ENCODE measurements at regions not wholly inside any gene's neighbourhood (a gene's known extent, or its start where the extent isn't known, plus 50 kb on each side); places are given as distances from the start of the nearest gene placed in this dataset.
"Not testable (repeated sequence)": the region's sequence is repeated elsewhere in the genome, so short reads cannot be mapped to it uniquely, and the experiment has no call there.

- Histone ChIP-seq H3K4me1 (ENCODE audit: control insufficient read depth, insufficient read depth, low read length) (no peaks in the 10 kb centered on the region), H3K4me2 (ENCODE audit: low read length) (no peak overlapping the region), H3K9ac (ENCODE audit: low read depth, low read length) (no peak overlapping the region), H3K9me3 (replicated peaks; ENCODE audit: low read length) (no peaks in the 10 kb centered on the region), H3K4me3 (ENCODE audit: low read length) (no peak overlapping the region), H3K27me3 (ENCODE audit: control insufficient read depth, insufficient read depth, low read length) (no peaks in the 10 kb centered on the region), H3K36me3 (ENCODE audit: insufficient read depth, low read length) (no peaks in the 10 kb centered on the region)
Observed at GRCh38 chr3:20563251-20563650, 377.2 kb upstream of the SGO1 start.

- no peak overlapping the region for H3K9ac ChIP-seq (ENCODE audit: low read depth, low read length)
- H3K4me1 ChIP-seq (ENCODE audit: control insufficient read depth, insufficient read depth, low read length) = no peaks in the 10 kb centered on the region
- H3K27me3 ChIP-seq (ENCODE audit: control insufficient read depth, insufficient read depth, low read length) = no peaks in the 10 kb centered on the region
- H3K9me3 ChIP-seq (replicated peaks; ENCODE audit: low read length) = no peaks in the 10 kb centered on the region
- H3K4me3 ChIP-seq (ENCODE audit: low read length) = no peak overlapping the region
- H3K4me2 ChIP-seq (ENCODE audit: low read length) = no peak overlapping the region
- H3K36me3 ChIP-seq (ENCODE audit: insufficient read depth, low read length) = no peaks in the 10 kb centered on the region
Observed at GRCh38 chr3:20561166-20561565, 375.2 kb upstream of the SGO1 start.

DNA sequence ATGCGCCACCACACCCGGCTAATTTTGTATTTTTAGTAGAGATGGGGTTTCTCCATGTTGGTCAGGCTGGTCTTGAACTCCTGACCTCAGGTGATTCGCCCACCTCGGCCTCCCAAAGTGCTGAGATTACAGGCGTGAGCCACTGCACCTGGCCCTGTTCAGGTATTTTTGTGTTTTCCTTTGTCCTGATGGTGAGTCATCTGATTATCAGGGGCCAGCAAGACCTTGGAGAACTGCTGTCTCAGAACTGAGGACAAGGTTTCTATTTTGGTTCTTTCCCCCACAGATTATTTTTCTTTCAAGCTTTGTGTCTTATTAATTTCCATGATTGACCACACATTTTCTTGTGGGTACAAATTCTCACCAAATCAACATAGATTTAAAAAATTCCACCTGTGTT, 374.4 kb upstream of the SGO1 start:
- not testable (repeated sequence) for H3K4me1 ChIP-seq (ENCODE audit: control insufficient read depth, insufficient read depth, low read length); H3K36me3 ChIP-seq (ENCODE audit: insufficient read depth, low read length); H3K9me3 ChIP-seq (replicated peaks; ENCODE audit: low read length); H3K4me3 ChIP-seq (ENCODE audit: low read length); H3K27me3 ChIP-seq (ENCODE audit: control insufficient read depth, insufficient read depth, low read length); H3K9ac ChIP-seq (ENCODE audit: low read depth, low read length); H3K4me2 ChIP-seq (ENCODE audit: low read length)

DNA sequence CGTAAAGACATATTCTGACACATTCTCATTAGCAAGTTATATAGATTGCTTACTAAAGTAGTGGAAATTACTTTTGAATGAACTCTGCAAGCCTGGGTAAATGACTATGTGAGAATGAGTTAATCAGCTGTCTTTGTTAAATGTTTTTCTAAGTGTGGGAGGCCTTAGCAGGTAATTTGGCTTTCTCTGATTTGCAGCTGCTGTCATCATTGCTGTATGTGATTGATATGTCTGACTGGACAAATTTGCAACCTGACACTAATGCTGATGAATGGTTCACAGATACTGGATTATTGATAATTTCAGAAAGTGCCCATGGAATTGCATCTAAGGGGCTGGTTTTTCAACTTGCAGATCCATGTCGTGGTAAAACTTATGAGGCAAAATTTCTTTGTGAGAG, 372.2 kb upstream of the SGO1 start:
- Histone ChIP-seq H3K4me1 (ENCODE audit: control insufficient read depth, insufficient read depth, low read length) (no peaks in the 10 kb centered on the region), H3K4me3 (ENCODE audit: low read length) (no peak overlapping the region), H3K4me2 (ENCODE audit: low read length) (no peak overlapping the region), H3K36me3 (ENCODE audit: insufficient read depth, low read length) (no peaks in the 10 kb centered on the region), H3K9me3 (replicated peaks; ENCODE audit: low read length) (no peaks in the 10 kb centered on the region), H3K27me3 (ENCODE audit: control insufficient read depth, insufficient read depth, low read length) (no peaks in the 10 kb centered on the region), H3K9ac (ENCODE audit: low read depth, low read length) (no peak overlapping the region)

DNA sequence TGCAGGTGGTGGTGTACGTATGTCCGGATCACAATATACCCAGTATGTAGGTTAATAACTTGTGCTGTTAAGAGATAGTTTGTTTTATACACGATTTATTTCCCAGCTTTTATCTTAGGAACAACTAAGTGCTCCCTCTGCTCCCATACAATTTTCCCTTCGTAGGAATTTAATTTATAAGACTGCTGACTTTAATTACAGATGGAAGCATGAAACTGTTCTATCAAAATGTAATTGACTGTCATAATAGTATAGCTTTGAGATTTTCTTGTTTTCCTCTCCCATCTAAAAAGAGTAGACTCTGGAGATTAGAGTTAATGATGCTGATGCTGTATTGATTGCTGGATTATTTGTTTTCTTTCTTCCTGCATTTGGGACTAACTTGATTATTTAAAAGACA, 370.7 kb upstream of the SGO1 start:
- Histone ChIP-seq H3K9me3 (replicated peaks; ENCODE audit: low read length) (no peaks in the 10 kb centered on the region), H3K9ac (ENCODE audit: low read depth, low read length) (no peak overlapping the region), H3K4me1 (ENCODE audit: control insufficient read depth, insufficient read depth, low read length) (no peaks in the 10 kb centered on the region)

DNA sequence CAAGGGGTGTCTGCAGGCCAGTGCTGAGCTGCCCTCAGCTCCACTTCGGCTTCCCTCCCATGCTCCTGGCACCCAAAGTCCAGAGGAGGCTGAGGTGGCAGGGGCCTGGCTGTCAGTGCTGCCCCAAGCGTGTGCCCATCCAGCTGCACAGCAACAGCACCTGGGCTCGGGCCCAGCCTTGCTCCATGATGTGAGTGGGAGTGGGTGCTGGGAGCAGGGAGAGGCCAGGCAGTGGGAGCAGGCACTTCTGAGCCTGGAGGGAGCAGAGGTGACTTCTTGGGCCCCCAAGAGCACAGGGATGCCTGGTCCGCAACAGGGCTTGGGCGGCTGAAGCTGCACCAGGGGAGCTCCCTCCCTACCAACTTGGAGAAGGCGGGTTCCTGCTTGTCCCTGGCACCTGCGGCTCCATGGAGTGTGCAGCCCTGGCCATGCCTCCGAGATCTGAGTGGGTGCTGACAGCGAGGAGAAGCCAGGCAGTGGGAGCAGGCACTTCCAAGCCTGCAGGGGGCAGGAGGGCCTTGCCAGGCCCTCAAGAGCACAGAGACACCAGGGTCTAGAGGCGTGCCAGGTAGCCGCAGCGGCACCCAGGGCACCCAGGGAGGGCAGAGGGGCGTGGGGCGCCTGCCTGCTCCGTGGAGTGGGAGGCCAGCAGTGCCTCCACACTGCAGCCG, 366.7 kb upstream of the SGO1 start:
- no peak overlapping the region for H3K9ac ChIP-seq (ENCODE audit: low read depth, low read length)
- H3K27me3 ChIP-seq (ENCODE audit: control insufficient read depth, insufficient read depth, low read length) = no peaks in the 10 kb centered on the region
- H3K4me3 ChIP-seq (ENCODE audit: low read length) = no peak overlapping the region
- no peaks in the 10 kb centered on the region for H3K4me1 ChIP-seq (ENCODE audit: control insufficient read depth, insufficient read depth, low read length)
- H3K36me3 ChIP-seq (ENCODE audit: insufficient read depth, low read length) = no peaks in the 10 kb centered on the region
- H3K9me3 ChIP-seq (replicated peaks; ENCODE audit: low read length) = no peaks in the 10 kb centered on the region
- H3K4me2 ChIP-seq (ENCODE audit: low read length) = no peak overlapping the region

More for the DNA sequence above, 370.7 kb upstream of the SGO1 start:
- H3K36me3 ChIP-seq (ENCODE audit: insufficient read depth, low read length) = no peaks in the 10 kb centered on the region
- no peak overlapping the region for H3K4me2 ChIP-seq (ENCODE audit: low read length)
- no peaks in the 10 kb centered on the region for H3K27me3 ChIP-seq (ENCODE audit: control insufficient read depth, insufficient read depth, low read length)
- no peak overlapping the region for H3K4me3 ChIP-seq (ENCODE audit: low read length)

- H3K4me1 ChIP-seq (ENCODE audit: control insufficient read depth, insufficient read depth, low read length); H3K27me3 ChIP-seq (ENCODE audit: control insufficient read depth, insufficient read depth, low read length); H3K9ac ChIP-seq (ENCODE audit: low read depth, low read length); H3K36me3 ChIP-seq (ENCODE audit: insufficient read depth, low read length); H3K9me3 ChIP-seq (replicated peaks; ENCODE audit: low read length); H3K4me2 ChIP-seq (ENCODE audit: low read length); H3K4me3 ChIP-seq (ENCODE audit: low read length): not testable (repeated sequence)
Observed at GRCh38 chr3:20547361-20548269, 361.6 kb upstream of the SGO1 start.

DNA sequence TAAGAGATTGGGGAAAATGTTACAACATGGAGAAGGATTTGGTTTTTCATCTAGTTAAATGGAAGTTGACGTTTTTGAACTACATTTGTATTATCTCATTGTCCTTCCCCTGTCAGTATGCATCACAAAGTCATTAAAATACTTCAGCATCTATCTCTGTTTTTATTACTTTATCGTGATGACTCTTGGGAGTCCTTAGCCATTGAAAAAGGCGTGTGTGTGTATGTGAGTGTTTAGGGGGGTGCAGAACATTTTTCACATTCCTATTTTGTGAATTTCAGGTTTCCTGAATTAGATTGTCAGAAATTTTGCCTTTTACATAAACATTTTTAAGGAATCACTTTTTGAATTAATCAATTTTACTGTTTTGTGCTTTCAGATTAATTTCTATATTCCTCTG, 360.6 kb upstream of the SGO1 start:
- Histone ChIP-seq H3K4me1 (ENCODE audit: control insufficient read depth, insufficient read depth, low read length) (no peaks in the 10 kb centered on the region), H3K4me2 (ENCODE audit: low read length) (no peak overlapping the region), H3K27me3 (ENCODE audit: control insufficient read depth, insufficient read depth, low read length) (no peaks in the 10 kb centered on the region), H3K9ac (ENCODE audit: low read depth, low read length) (peak overlapping the region; percentile 29), H3K9me3 (replicated peaks; ENCODE audit: low read length) (no peaks in the 10 kb centered on the region), H3K4me3 (ENCODE audit: low read length) (no peak overlapping the region), H3K36me3 (ENCODE audit: insufficient read depth, low read length) (no peaks in the 10 kb centered on the region)

DNA sequence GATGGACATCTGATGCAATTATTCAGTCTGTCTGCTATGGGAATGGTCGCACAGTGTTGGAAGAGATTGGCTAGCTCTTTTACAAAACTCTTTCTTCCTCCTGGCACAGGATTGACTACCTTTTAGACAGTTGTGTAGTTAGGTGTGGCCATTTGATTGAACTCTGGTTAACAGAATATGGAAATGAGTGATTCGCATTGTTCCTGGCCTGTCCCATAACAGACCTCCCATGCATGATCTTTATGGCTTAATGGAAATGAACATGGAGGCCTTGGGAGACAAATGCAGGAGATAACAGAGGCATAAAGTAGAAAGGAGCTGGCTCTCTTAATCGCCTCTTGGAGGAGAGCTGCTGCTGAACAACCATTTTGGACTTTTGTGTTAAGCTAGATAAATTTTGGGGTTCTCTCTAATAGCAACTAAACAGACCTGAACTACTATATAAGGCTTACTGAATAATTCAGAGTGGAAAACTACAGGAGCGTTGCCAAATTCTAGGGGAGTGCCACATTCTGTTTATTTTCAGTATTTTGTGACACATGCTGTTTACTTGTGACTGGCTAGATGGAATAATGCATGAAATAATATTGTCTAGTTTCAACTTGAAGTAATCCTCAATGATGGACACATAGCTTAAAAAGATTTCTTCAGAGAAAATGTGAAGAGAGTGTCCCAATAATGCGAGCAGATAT, 357.7 kb upstream of the SGO1 start:
- no peak overlapping the region for H3K4me3 ChIP-seq (ENCODE audit: low read length)
- no peak overlapping the region for H3K9ac ChIP-seq (ENCODE audit: low read depth, low read length)
- no peaks in the 10 kb centered on the region for H3K9me3 ChIP-seq (replicated peaks; ENCODE audit: low read length)
- H3K4me1 ChIP-seq (ENCODE audit: control insufficient read depth, insufficient read depth, low read length) = no peaks in the 10 kb centered on the region
- H3K27me3 ChIP-seq (ENCODE audit: control insufficient read depth, insufficient read depth, low read length) = no peaks in the 10 kb centered on the region
- no peaks in the 10 kb centered on the region for H3K36me3 ChIP-seq (ENCODE audit: insufficient read depth, low read length)
- H3K4me2 ChIP-seq (ENCODE audit: low read length) = no peak overlapping the region

DNA sequence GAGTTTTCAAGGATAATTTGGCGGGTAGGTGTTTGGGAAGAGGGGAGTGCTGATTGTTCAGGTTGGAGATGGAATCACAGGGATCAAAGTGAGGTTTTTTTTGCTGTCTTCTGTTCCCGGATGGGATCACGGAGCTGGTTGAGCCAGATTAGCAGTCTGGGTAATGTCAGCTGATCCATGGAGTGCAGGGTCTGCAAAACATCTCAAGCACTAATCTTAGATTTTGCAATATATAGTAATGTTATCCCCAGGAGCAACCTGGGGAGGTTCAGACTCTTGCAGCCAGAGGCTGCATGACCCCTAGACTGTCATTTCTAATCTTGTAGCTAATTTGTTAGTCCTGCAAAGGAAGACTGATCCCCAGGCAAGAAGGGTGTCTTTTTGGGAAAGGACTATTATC, 354.1 kb upstream of the SGO1 start:
- peaks cover 6% of the 10 kb centered on the region for H3K4me1 ChIP-seq (ENCODE audit: control insufficient read depth, insufficient read depth, low read length)
- H3K4me2 ChIP-seq (ENCODE audit: low read length) = no peak overlapping the region
- H3K36me3 ChIP-seq (ENCODE audit: insufficient read depth, low read length) = no peaks in the 10 kb centered on the region
- no peak overlapping the region for H3K9ac ChIP-seq (ENCODE audit: low read depth, low read length)
- H3K27me3 ChIP-seq (ENCODE audit: control insufficient read depth, insufficient read depth, low read length) = no peaks in the 10 kb centered on the region
- H3K9me3 ChIP-seq (replicated peaks; ENCODE audit: low read length) = no peaks in the 10 kb centered on the region
- no peak overlapping the region for H3K4me3 ChIP-seq (ENCODE audit: low read length)

DNA sequence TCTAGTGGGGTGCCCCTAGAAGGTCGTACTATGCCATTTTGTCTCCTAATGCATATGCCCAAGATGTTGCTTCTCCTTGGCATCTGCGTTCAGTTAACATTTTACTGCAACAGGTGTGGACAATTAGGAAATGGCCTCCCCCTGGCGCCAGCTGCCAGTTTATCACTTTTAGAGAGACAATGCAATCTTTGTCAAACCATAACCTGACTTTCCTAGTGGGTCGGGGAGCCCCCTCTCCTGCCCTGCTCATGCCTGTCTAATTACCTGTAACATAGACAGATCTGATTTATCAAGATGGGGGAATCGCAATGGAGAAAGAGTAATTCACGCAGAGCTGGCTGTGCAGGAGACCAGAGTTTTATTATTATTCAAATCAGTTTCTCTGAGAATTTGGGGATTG, 353.7 kb upstream of the SGO1 start:
- H3K27me3 ChIP-seq (ENCODE audit: control insufficient read depth, insufficient read depth, low read length) = no peaks in the 10 kb centered on the region
- no peaks in the 10 kb centered on the region for H3K36me3 ChIP-seq (ENCODE audit: insufficient read depth, low read length)
- peaks cover 6% of the 10 kb centered on the region for H3K4me1 ChIP-seq (ENCODE audit: control insufficient read depth, insufficient read depth, low read length)
- no peak overlapping the region for H3K9ac ChIP-seq (ENCODE audit: low read depth, low read length)
- no peaks in the 10 kb centered on the region for H3K9me3 ChIP-seq (replicated peaks; ENCODE audit: low read length)
- H3K4me2 ChIP-seq (ENCODE audit: low read length) = no peak overlapping the region
- H3K4me3 ChIP-seq (ENCODE audit: low read length) = no peak overlapping the region
